Heart left ventricle (tissue), 16 donors: ENCODE measurements at regions not wholly inside any gene's neighbourhood (a gene's known extent, or its start where the extent isn't known, plus 50 kb on each side); places are given as distances from the start of the nearest gene placed in this dataset.

Source experiments
- ATAC-seq, 4 donors: fragments of 200-7000 bp; cut with Tn5 transposase; one replicate each; pipeline ENCODE4 v1.9.1; 2020 to 2022; ENCODE audit warnings: moderate library complexity in 4 of 4, mild to moderate bottlenecking in 3 of 4, moderate number of reproducible peaks in 1 of 4
- DNase-seq, 5 donors: peaks; one replicate each; pipeline ENCODE4 v3.0.0-alpha.2; 2020
- H3K27ac ChIP-seq, 12 donors: fragments of 200-600 bp; sonication (generic) in 4 of 12; one replicate each; pipeline versions ENCODE4 v1.5.0 to v1.8.0; 2016 to 2022; ENCODE audit warnings: mild to moderate bottlenecking in 2 of 12
- H3K27me3 ChIP-seq, 9 donors: fragments of 200-600 bp; sonication (generic) in 2 of 9; one replicate each; pipeline versions ENCODE4 v1.5.1 to v1.8.0; 2016 to 2022; ENCODE audit warnings: mild to moderate bottlenecking in 3 of 9
- H3K36me3 ChIP-seq, 9 donors: fragments of 200-600 bp; sonication (generic) in 2 of 9; one replicate each; pipeline versions ENCODE4 v1.5.0 to v1.8.0; 2018 to 2022; ENCODE audit warnings: mild to moderate bottlenecking in 2 of 9
- H3K4me1 ChIP-seq, 12 donors: fragments of 200-600 bp; sonication (generic) in 4 of 12; one replicate each; pipeline versions ENCODE4 v1.5.0 to v1.8.0; 2016 to 2022; ENCODE audit warnings: mild to moderate bottlenecking in 3 of 12
- H3K4me3 ChIP-seq, 12 donors: fragments of 200-600 bp; sonication (generic) in 4 of 12; one replicate each; pipeline versions ENCODE4 v1.5.0 to v1.8.0; 2017 to 2022; ENCODE audit warnings: mild to moderate bottlenecking in 9 of 12, moderate library complexity in 4 of 12
- H3K9me3 ChIP-seq, 12 donors: fragments of 200-600 bp; sonication (generic) in 4 of 12; one replicate each; pipeline versions ENCODE4 v1.5.0 to v1.8.0; 2016 to 2022; ENCODE audit warnings: mild to moderate bottlenecking in 1 of 12
- POLR2A ChIP-seq, 2 donors: fragments of 450-650 bp; IDR thresholded peaks; one replicate each; pipeline ENCODE4 v1.6.1; 2017; ENCODE audit warnings: antibody characterized with exemption in 2 of 2, mild to moderate bottlenecking in 2 of 2, moderate library complexity in 2 of 2
- WGBS, 4 donors: extraction: QIAGEN DNeasy Blood & Tissue Kit in 2 of 4; methylation state at CpG; one replicate each; pipeline versions ENCODE4 v1.1.5 to v1.1.7; 2013 to 2018; 5-methylcytosine and 5-hydroxymethylcytosine counted together
- intact Hi-C, 10 donors: fragments of 100-400 bp; cut with DNase I; formaldehyde crosslinking; loops; one replicate each; pipeline versions ENCODE4 v1.11.1 to v1.14.2; 2022
- TF ChIP-seq, protein P1 (sequence below), 12 donors: fragments of 200-600 bp; sonication (generic) in 4 of 12; IDR thresholded peaks; one replicate each; pipeline versions ENCODE4 v1.5.0 to v1.8.0; 2018 to 2022; ENCODE audit warnings: antibody characterized with exemption in 12 of 12, mild to moderate bottlenecking in 5 of 12
- donor health status: ischemic (EF 13 %, LVEDD 7.1; RV severe dilation, severe dysfunction).
- donor health status: healthy with polysubstance abuse.
- donor health status: DM: no; HTN: yes; CAD: no.
- donor health status: DM: no; HTN: no; CAD: no.
- donor health status: ischemic (EF 25% LVEDD 6.9; RV normal size, moderate dysfunction).
- donor health status: ischemic (EF 25% LVEDD 5.7; RV mildly dilated, moderate dysfunction).
- donor health status: healthy.
- donor health status: DM: yes; HTN: yes; CAD: no.
- donor health status: ischemic (EF 35%, LVEDD 5.7; RV mildly dilated, moderate dysfunction).
- donor health status: nonischemic (EF 11% LVEDD 7.7; RV severe dilation, severe dysfunction).
- donor health status: DM: yes; HTN: yes; CAD: no.
- donor health status: PGD.
- donor health status: ischemic (EF 29% LVEDD 5.4; RV normal size, mild dysfunction).
- donor health status: nonischemic (EF 23%, LVEDD 6.1; RV moderate dilation, normal function).

DNA sequence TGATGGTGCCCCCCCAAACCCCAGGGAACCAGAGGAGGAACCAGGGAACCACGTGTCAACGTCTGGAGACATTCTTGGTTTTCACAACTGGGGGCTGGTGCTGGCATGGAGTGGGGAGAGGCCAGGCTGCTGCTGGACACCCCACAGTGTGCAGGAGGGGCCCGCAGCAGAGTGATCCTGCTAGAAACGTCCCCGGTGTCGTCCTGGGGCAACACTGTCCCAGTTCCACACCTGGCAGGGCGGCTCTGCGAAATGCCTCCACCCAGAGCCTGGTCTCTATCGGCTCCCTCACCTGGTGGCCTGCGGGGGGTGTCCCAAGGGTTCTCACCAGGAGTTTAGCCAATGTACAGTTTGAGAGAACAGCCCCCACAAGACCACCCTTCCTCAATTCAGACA lies 226.3 kb downstream of the CTTN start:
- no peak overlapping the region for H3K4me3 ChIP-seq
- intact Hi-C loops: no loop called here
- H3K36me3 ChIP-seq: no peaks in the 10 kb centered on the region
- H3K9me3 ChIP-seq: peaks cover 0 to 7% (median 0%) of the 10 kb centered on the region in 12 donors
- TF ChIP-seq, protein P1, sequence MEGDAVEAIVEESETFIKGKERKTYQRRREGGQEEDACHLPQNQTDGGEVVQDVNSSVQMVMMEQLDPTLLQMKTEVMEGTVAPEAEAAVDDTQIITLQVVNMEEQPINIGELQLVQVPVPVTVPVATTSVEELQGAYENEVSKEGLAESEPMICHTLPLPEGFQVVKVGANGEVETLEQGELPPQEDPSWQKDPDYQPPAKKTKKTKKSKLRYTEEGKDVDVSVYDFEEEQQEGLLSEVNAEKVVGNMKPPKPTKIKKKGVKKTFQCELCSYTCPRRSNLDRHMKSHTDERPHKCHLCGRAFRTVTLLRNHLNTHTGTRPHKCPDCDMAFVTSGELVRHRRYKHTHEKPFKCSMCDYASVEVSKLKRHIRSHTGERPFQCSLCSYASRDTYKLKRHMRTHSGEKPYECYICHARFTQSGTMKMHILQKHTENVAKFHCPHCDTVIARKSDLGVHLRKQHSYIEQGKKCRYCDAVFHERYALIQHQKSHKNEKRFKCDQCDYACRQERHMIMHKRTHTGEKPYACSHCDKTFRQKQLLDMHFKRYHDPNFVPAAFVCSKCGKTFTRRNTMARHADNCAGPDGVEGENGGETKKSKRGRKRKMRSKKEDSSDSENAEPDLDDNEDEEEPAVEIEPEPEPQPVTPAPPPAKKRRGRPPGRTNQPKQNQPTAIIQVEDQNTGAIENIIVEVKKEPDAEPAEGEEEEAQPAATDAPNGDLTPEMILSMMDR (IDR thresholded peaks at IDR 0.05): no peak
- TF ChIP-seq POLR2A (IDR thresholded peaks at IDR 0.05): no peak
- H3K4me1 ChIP-seq: peaks cover 0 to 17% (median 4%) of the 10 kb centered on the region in 12 donors
- ATAC-seq: no peak
- H3K27ac ChIP-seq: no peak overlapping the region
- 64 to 79% (median 74%) methylated on average over 6 to 10 of the region's 10 CpGs for WGBS, 4 donors
- DNase-seq: no peak
- peaks cover 0 to 16% (median 0%) of the 10 kb centered on the region in 9 donors for H3K27me3 ChIP-seq

DNA sequence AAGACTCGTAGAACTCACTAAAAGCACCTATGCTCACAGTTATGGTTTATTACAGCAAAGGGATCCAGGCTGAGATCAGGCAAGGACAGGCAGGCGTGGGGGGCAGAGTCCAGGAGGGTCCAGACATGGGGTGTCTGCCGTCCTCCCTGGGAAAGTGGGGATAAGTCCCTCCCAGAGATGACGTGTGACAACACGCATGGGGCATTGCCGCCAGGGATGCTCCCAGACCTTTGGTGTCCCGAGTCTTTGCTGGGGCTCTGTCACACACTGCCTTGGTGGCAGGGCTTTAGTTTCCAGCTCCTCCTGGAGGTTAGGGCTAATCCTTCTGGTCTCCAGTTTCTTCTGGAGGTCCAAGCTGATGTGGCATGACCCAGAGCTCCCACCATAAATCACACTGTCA lies 226.7 kb downstream of the CTTN start:
- ATAC-seq (no peak), DNase-seq (no peak)
- Histone ChIP-seq H3K36me3 (no peaks in the 10 kb centered on the region), H3K27ac (no peak overlapping the region), H3K9me3 (peaks cover 0 to 7% (median 0%) of the 10 kb centered on the region in 12 donors), H3K4me3 (no peak overlapping the region), H3K27me3 (peaks cover 0 to 17% (median 0%) of the 10 kb centered on the region in 9 donors), H3K4me1 (peaks cover 0 to 17% (median 4%) of the 10 kb centered on the region in 12 donors)
- intact Hi-C loops: loop anchor here in 1 of 10 donors (5.0 kb wide), 1 partner anchor 58 kb away; no protein-coding TSS in a partner anchor
- WGBS, 4 donors: 75 to 87% (median 79%) methylated on average over 5 to 7 of the region's 7 CpGs
- TF ChIP-seq POLR2A (IDR thresholded peaks at IDR 0.05): no peak
- TF ChIP-seq, protein P1 (IDR thresholded peaks at IDR 0.05): no peak

DNA sequence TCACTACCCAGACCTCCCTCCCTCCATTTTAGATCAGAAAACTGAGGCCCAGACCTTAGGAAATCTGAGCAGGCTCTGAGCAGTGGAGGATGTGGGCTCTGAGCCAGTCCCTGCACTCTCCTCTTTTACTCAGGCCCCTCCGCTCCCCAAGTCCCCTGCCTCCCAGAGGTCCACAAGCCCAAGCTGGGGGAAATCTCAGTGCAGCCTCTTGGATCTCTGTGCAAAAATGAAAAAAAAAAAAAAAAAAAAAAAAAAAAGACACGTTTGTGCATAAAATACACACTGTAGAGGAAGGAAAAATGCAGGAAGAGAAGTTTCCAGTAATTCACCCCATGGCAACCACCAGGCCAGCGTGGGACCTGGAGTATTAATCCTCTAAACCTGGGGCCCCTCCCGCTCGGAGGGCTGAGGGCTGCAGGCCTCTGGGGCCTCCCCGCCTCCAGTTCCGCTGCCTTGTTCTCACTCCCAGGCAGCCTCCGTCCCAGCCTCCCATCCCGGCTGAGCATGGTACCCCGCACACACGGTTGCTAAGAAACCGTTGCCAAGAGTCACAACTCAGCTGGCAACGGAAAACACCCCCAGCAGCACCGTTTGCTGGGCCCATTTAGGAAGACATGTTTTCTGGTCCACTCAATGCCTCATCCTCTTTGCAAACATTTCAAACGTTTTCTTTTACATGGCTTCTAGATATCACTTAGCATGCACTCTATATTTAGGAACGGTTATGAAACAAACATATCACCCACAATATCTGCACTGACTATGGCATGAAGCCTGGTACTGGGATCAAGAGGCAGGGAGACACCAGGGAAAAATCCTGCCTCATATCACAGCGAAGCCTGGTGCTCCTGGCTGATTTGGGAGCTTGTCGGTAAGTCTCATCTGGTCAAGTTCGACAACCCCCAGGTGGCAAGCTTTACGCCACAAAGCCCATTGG lies 227.5 kb downstream of the CTTN start:
- Histone ChIP-seq H3K27ac (no peak overlapping the region), H3K4me1 (peaks cover 0 to 17% (median 4%) of the 10 kb centered on the region in 12 donors), H3K4me3 (no peak overlapping the region), H3K27me3 (peaks cover 0 to 17% (median 0%) of the 10 kb centered on the region in 9 donors), H3K9me3 (peaks cover 0 to under 1% (median 0%) of the 10 kb centered on the region in 12 donors), H3K36me3 (no peaks in the 10 kb centered on the region)
- intact Hi-C loops: loop anchor here in 1 of 10 donors (5.0 kb wide), 1 partner anchor 59 kb away; no protein-coding TSS in a partner anchor
- TF ChIP-seq, protein P1 (IDR thresholded peaks at IDR 0.05): no peak
- TF ChIP-seq POLR2A (IDR thresholded peaks at IDR 0.05): no peak
- DNase-seq: no peak
- no peak for ATAC-seq
- 52 to 64% (median 60%) methylated on average over 20 of the region's 20 CpGs for WGBS, 4 donors

DNA sequence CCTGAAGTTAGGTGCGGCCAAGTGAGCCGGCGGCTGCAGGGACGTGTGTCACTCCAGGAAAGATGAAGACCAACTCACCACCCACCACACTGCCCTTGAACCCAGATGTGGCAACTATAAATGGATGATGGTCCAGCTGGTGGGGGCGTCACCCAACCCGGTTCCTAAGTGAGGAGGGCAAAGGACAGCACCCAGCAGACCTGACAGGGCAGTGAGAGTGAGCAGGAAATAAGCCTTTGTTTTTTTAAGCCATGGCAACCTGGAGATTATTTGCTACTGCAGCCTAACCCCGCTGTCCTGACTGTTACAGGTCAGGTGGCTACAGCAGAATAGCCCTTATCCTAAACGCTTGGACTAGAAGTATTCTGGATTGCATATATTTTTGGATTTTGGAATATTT lies 228.9 kb downstream of the CTTN start:
- Histone ChIP-seq H3K9me3 (no peaks in the 10 kb centered on the region), H3K36me3 (no peaks in the 10 kb centered on the region), H3K4me1 (peaks cover 0 to 17% (median 4%) of the 10 kb centered on the region in 12 donors), H3K27ac (no peak overlapping the region), H3K4me3 (no peak overlapping the region), H3K27me3 (peaks cover 0 to 10% (median 0%) of the 10 kb centered on the region in 9 donors)
- intact Hi-C loops: loop anchor here in 1 of 10 donors (5.0 kb wide), 1 partner anchor 60 kb away; no protein-coding TSS in a partner anchor
- WGBS, 4 donors: 74 to 87% (median 83%) methylated on average over 7 to 8 of the region's 8 CpGs
- DNase-seq: no peak
- no peak for TF ChIP-seq POLR2A (IDR thresholded peaks at IDR 0.05)
- TF ChIP-seq, protein P1 (IDR thresholded peaks at IDR 0.05): no peak
- ATAC-seq: no peak
